CD14-positive monocyte (primary cell): ENCODE measurements at regions not wholly inside any gene's neighbourhood (a gene's known extent, or its start where the extent isn't known, plus 50 kb on each side); places are given as distances from the start of the nearest gene placed in this dataset.

Experiments used
- DNase-seq, 3 donors: peaks; one replicate each; pipeline ENCODE4 v3.0.0-alpha.2; 2011 to 2022
- H2AFZ ChIP-seq: 2 replicates; pipeline ENCODE4 v1.6.0; 2012; ENCODE audit warnings: mild to moderate bottlenecking, low read depth, low read length, inconsistent platforms; ENCODE audit not compliant: insufficient read depth, poor library complexity, severe bottlenecking
- H3K27ac ChIP-seq, 2 donors: 1 replicate in 1 of 2; 2 replicates in 1 of 2; pipeline ENCODE4 v1.5.1; 2012 to 2013; ENCODE audit warnings: low read length in 2 of 2, control low read depth in 1 of 2, inconsistent platforms in 1 of 2, low read depth in 1 of 2, mild to moderate bottlenecking in 1 of 2
- H3K27me3 ChIP-seq, 2 donors: one replicate each; pipeline versions ENCODE4 v1.6.0 to v1.6.1; 2011 to 2013; ENCODE audit warnings: low read length in 2 of 2; ENCODE audit not compliant: control insufficient read depth in 2 of 2, insufficient read depth in 2 of 2
- H3K36me3 ChIP-seq, 2 donors: replicated peaks in 1 of 2; 1 replicate in 1 of 2; 2 replicates in 1 of 2; pipeline versions ENCODE4 v1.5.1 to v1.6.1; 2012 to 2013; ENCODE audit warnings: low read length in 2 of 2, control low read depth in 1 of 2, inconsistent platforms in 1 of 2, mild to moderate bottlenecking in 1 of 2; ENCODE audit not compliant: insufficient read depth in 2 of 2, control insufficient read depth in 1 of 2
- H3K4me1 ChIP-seq, 2 donors: 1 replicate in 1 of 2; 2 replicates in 1 of 2; pipeline versions ENCODE4 v1.5.1 to v1.6.1; 2012 to 2013; ENCODE audit warnings: low read length in 2 of 2, control low read depth in 1 of 2, inconsistent platforms in 1 of 2, mild to moderate bottlenecking in 1 of 2, moderate library complexity in 1 of 2; ENCODE audit not compliant: insufficient read depth in 2 of 2, control insufficient read depth in 1 of 2
- H3K4me2 ChIP-seq: replicated peaks from 2 replicates; pipeline ENCODE3; 2012; ENCODE audit warnings: low read length, moderate library complexity, mild to moderate bottlenecking; ENCODE audit not compliant: poor library complexity, severe bottlenecking; ENCODE audit errors: extremely low read depth
- H3K4me3 ChIP-seq, 3 experiments: fragments of 200-600 bp in 1 of 3; sonication (generic) in 1 of 3; replicated peaks in 1 of 3; 1 replicate in 2 of 3; 2 replicates in 1 of 3; pipeline ENCODE4 v1.5.1; 2011 to 2013; ENCODE audit warnings: low read length in 3 of 3, mild to moderate bottlenecking in 3 of 3, control low read depth in 2 of 3, low read depth in 2 of 3, inconsistent platforms in 1 of 3, moderate library complexity in 1 of 3
- H3K79me2 ChIP-seq: 2 replicates; pipeline ENCODE4 v1.6.0; 2012; ENCODE audit warnings: mild to moderate bottlenecking, control low read depth, inconsistent platforms, low read length, moderate library complexity; ENCODE audit not compliant: insufficient read depth
- H3K9ac ChIP-seq: 2 replicates; pipeline ENCODE4 v1.6.0; 2017; ENCODE audit warnings: low read length, mild to moderate bottlenecking; ENCODE audit not compliant: insufficient read depth, poor library complexity, severe bottlenecking
- H3K9me3 ChIP-seq, 2 donors: replicated peaks in 1 of 2; 1 replicate in 1 of 2; 2 replicates in 1 of 2; pipeline versions ENCODE4 v1.5.1 to v1.6.1; 2012 to 2013; ENCODE audit warnings: low read length in 2 of 2, control low read depth in 1 of 2; ENCODE audit not compliant: control insufficient read depth in 1 of 2, insufficient read depth in 1 of 2
- H4K20me1 ChIP-seq: 2 replicates; pipeline ENCODE4 v1.6.0; 2012; ENCODE audit warnings: mild to moderate bottlenecking, low read length, control low read depth, moderate library complexity; ENCODE audit not compliant: insufficient read depth
- H3K27ac Mint-ChIP-seq, 7 donors: one replicate each; pipeline ENCODE4 v1.8.0; 2020; ENCODE audit warnings: mild to moderate bottlenecking in 7 of 7, mixed read lengths in 7 of 7, moderate library complexity in 6 of 7, inconsistent platforms in 2 of 7
- H3K27me3 Mint-ChIP-seq, 3 donors: one replicate each; pipeline ENCODE4 v1.8.0; 2021 to 2022; ENCODE audit warnings: low read depth in 3 of 3, mild to moderate bottlenecking in 3 of 3, mixed read lengths in 3 of 3, moderate library complexity in 3 of 3, inconsistent platforms in 1 of 3
- H3K36me3 Mint-ChIP-seq, 2 donors: one replicate each; pipeline ENCODE4 v1.8.0; 2020; ENCODE audit warnings: mixed read lengths in 2 of 2, inconsistent platforms in 1 of 2, mild to moderate bottlenecking in 1 of 2
- H3K4me1 Mint-ChIP-seq: one replicate; pipeline ENCODE4 v1.8.0; 2020; ENCODE audit warnings: mild to moderate bottlenecking, mixed read lengths
- H3K4me3 Mint-ChIP-seq, 2 donors: one replicate each; pipeline ENCODE4 v1.8.0; 2020; ENCODE audit warnings: mild to moderate bottlenecking in 2 of 2, mixed read lengths in 2 of 2, moderate library complexity in 1 of 2
- H3K9me3 Mint-ChIP-seq, 7 donors: one replicate each; pipeline ENCODE4 v1.8.0; 2020 to 2022; ENCODE audit warnings: mixed read lengths in 7 of 7, mild to moderate bottlenecking in 6 of 7, moderate library complexity in 6 of 7, inconsistent platforms in 2 of 7
- WGBS: methylation state at CpG from one replicate; pipeline ENCODE4 v1.1.5; 2013; ENCODE audit warnings: missing lambda C conversion rate; ENCODE audit not compliant: insufficient coverage; 5-methylcytosine and 5-hydroxymethylcytosine counted together
- intact Hi-C, 2 donors: fragments of 100-400 bp; cut with micrococcal nuclease; formaldehyde crosslinking; loops; one replicate each; pipeline versions ENCODE4 v1.15.0 to v1.15.1; 2023
- TF ChIP-seq, protein P1 (sequence below): fragments of 200-600 bp; IDR thresholded peaks from one replicate; pipeline ENCODE4 v1.8.0; 2022; ENCODE audit warnings: antibody characterized with exemption, mild to moderate bottlenecking

DNA sequence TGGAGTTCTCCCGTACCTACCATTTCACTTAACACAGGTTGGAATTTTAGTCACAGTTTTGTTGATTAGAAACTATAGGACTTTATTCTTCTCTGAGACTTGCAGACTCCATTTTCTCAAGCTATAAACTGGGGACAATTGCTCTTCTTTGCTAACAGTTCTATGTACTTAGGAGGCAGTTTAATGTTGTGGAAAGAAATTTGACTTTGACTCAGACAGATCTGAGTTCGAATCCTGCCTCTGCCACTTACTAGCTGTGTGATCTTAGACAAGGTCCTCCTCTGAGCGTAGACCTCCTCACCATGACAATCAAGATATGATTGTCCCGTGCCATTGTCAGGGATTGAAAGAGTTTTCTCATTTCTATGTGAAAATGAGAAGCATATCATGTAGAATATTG, 196.4 kb upstream of the HES1 start:
- Histone ChIP-seq H3K4me1 (no peaks in the 10 kb centered on the region), H2AFZ (no peak overlapping the region), H3K27ac (no peak overlapping the region), H3K27me3 (peaks cover 0 to 3% of the 10 kb centered on the region in 2 donors), H3K4me2 (no peak overlapping the region), H3K79me2 (no peaks in the 10 kb centered on the region), H4K20me1 (no peaks in the 10 kb centered on the region), H3K9me3 (no peaks in the 10 kb centered on the region), H3K9ac (no peak overlapping the region), H3K36me3 (no peaks in the 10 kb centered on the region), H3K4me3 (no peak overlapping the region)
- TF ChIP-seq, protein P1, sequence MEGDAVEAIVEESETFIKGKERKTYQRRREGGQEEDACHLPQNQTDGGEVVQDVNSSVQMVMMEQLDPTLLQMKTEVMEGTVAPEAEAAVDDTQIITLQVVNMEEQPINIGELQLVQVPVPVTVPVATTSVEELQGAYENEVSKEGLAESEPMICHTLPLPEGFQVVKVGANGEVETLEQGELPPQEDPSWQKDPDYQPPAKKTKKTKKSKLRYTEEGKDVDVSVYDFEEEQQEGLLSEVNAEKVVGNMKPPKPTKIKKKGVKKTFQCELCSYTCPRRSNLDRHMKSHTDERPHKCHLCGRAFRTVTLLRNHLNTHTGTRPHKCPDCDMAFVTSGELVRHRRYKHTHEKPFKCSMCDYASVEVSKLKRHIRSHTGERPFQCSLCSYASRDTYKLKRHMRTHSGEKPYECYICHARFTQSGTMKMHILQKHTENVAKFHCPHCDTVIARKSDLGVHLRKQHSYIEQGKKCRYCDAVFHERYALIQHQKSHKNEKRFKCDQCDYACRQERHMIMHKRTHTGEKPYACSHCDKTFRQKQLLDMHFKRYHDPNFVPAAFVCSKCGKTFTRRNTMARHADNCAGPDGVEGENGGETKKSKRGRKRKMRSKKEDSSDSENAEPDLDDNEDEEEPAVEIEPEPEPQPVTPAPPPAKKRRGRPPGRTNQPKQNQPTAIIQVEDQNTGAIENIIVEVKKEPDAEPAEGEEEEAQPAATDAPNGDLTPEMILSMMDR = no peak
- intact Hi-C loops = no loop called here
- H3K27ac Mint-ChIP-seq = no peak overlapping the region
- no CpG with 5 or more reads among the region's 4 CpGs for WGBS
- no peak overlapping the region for H3K4me3 Mint-ChIP-seq
- peaks cover 3% of the 10 kb centered on the region for H3K4me1 Mint-ChIP-seq
- no peak for DNase-seq
- peaks cover 0 to 2% (median 0%) of the 10 kb centered on the region in 7 donors for H3K9me3 Mint-ChIP-seq
- no peaks in the 10 kb centered on the region for H3K36me3 Mint-ChIP-seq
- H3K27me3 Mint-ChIP-seq = peaks cover 12 to 20% (median 14%) of the 10 kb centered on the region in 3 donors

DNA sequence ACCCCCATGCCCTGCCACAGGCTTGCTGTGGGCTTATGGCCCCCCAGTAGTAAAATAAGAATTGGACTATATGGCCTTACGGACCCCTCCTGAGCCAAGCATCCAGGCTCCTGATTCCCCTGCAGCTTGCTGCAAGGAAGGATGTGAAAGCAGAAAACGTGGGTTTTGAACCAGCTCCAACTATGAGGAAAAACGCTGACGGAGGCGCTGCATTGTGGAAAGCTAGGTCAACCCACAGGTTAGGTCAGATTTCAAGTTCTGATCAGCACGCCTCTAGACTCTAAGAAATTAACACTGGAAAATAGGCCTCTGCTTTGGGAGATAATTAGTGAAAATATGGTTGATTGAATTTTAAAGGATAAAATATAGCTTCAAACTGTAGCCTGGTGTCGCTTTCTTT, 195.4 kb upstream of the HES1 start:
- Histone ChIP-seq H3K79me2 (no peaks in the 10 kb centered on the region), H2AFZ (no peak overlapping the region), H3K27me3 (peaks cover 0 to 3% of the 10 kb centered on the region in 2 donors), H3K4me1 (no peaks in the 10 kb centered on the region), H3K4me3 (no peak overlapping the region), H3K36me3 (no peaks in the 10 kb centered on the region), H3K27ac (no peak overlapping the region), H4K20me1 (no peaks in the 10 kb centered on the region), H3K9ac (no peak overlapping the region), H3K4me2 (no peak overlapping the region), H3K9me3 (no peaks in the 10 kb centered on the region)
- Mint-ChIP-seq H3K4me1 (peaks cover 3% of the 10 kb centered on the region), H3K4me3 (no peak overlapping the region), H3K9me3 (peaks cover 0 to 2% (median 0%) of the 10 kb centered on the region in 7 donors), H3K27me3 (peaks cover 12 to 21% (median 17%) of the 10 kb centered on the region in 3 donors), H3K36me3 (no peaks in the 10 kb centered on the region), H3K27ac (no peak overlapping the region)
- TF ChIP-seq, protein P1 = no peak
- 74% methylated on average over 5 of the region's 7 CpGs for WGBS
- DNase-seq = no peak
- intact Hi-C loops = no loop called here
